COR-L47 (cell line): ENCODE measurements at regions not wholly inside any gene's neighbourhood (a gene's known extent, or its start where the extent isn't known, plus 50 kb on each side); places are given as distances from the start of the nearest gene placed in this dataset.
"Not testable (repeated sequence)": the region's sequence is repeated elsewhere in the genome, so short reads cannot be mapped to it uniquely, and the experiment has no call there.

Source experiments
- DNase-seq: peaks from one replicate; lab custom pipeline; 2025; lab: John Stamatoyannopoulos, UW

- peak; percentile 81 for DNase-seq
Observed at GRCh38 chr7:65251851-65252620, 121.6 kb upstream of the ZNF92 start.

GRCh38 chr7:65250697-65251395, 122.8 kb upstream of the ZNF92 start:
- no peak for DNase-seq

- DNase-seq = no peak
Observed at GRCh38 chr7:65250216-65250615, 123.4 kb upstream of the ZNF92 start.

GRCh38 chr7:65247491-65247890, 126.2 kb upstream of the ZNF92 start:
- DNase-seq = no peak

GRCh38 chr7:65239707-65240352, 133.8 kb upstream of the ZNF92 start:
- peak; percentile 25 for DNase-seq

- DNase-seq = no peak
Observed at GRCh38 chr7:65239324-65239706, 134.3 kb upstream of the ZNF92 start.

- DNase-seq = no peak
Observed at GRCh38 chr7:65238785-65239184, 134.9 kb upstream of the ZNF92 start.

GRCh38 chr7:65235586-65235985, 138.1 kb upstream of the ZNF92 start:
- DNase-seq = no peak

GRCh38 chr7:65233409-65234034, 140.1 kb upstream of the ZNF92 start:
- no peak for DNase-seq

- DNase-seq = no peak
Observed at GRCh38 chr7:65230231-65230630, 143.4 kb upstream of the ZNF92 start.

GRCh38 chr7:65225422-65226006, 148.1 kb upstream of the ZNF92 start:
- no peak for DNase-seq

GRCh38 chr7:65222655-65223054, 151.0 kb upstream of the ZNF92 start:
- no peak for DNase-seq

- no peak for DNase-seq
Observed at GRCh38 chr7:65221683-65222082, 152.0 kb upstream of the ZNF92 start.

GRCh38 chr7:65219623-65220022, 154.0 kb upstream of the ZNF92 start:
- no peak for DNase-seq

- peak; percentile 79 for DNase-seq
Observed at GRCh38 chr7:65216469-65216868, 157.2 kb upstream of the ZNF92 start.

GRCh38 chr7:65213260-65213659, 160.4 kb upstream of the ZNF92 start:
- peak; percentile 11 for DNase-seq

GRCh38 chr7:65199221-65199620, 174.4 kb upstream of the ZNF92 start:
- not testable (repeated sequence) for DNase-seq

- DNase-seq = not testable (repeated sequence)
Observed at GRCh38 chr7:65193334-65194058, 180.2 kb upstream of the ZNF92 start.

GRCh38 chr7:65177041-65177440, 170.6 kb upstream of the ERV3-1 start:
- not testable (repeated sequence) for DNase-seq

- not testable (repeated sequence) for DNase-seq
Observed at GRCh38 chr7:65150105-65150504, 143.6 kb upstream of the ERV3-1 start.

- not testable (repeated sequence) for DNase-seq
Observed at GRCh38 chr7:65146118-65146914, 139.8 kb upstream of the ERV3-1 start.
